ENCODE measurements at regions not wholly inside any gene's neighbourhood (a gene's known extent, or its start where the extent isn't known, plus 50 kb on each side); places are given as distances from the start of the nearest gene placed in this dataset.

DNA sequence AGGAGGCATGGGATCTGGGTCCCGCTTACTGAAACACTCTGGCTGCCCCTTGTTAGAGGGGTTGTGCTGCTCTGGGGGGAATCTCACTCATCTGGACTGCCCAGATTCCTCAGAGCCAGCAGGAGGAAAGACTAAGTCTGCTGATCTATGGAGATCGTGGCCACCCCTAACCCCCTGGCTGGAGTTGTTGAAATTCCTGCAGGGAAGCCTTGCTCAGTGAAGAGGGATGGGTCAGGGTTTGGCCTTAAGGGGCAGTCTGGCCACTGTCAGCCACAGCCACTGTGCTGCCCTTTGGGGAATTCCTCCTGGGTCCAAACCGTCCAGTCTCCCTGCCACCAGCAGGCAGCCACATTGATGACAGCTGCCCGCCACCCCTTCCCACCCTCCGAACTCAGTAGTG is 362.0 kb upstream of the AMOT start:
- TF ChIP-seq, protein P1, sequence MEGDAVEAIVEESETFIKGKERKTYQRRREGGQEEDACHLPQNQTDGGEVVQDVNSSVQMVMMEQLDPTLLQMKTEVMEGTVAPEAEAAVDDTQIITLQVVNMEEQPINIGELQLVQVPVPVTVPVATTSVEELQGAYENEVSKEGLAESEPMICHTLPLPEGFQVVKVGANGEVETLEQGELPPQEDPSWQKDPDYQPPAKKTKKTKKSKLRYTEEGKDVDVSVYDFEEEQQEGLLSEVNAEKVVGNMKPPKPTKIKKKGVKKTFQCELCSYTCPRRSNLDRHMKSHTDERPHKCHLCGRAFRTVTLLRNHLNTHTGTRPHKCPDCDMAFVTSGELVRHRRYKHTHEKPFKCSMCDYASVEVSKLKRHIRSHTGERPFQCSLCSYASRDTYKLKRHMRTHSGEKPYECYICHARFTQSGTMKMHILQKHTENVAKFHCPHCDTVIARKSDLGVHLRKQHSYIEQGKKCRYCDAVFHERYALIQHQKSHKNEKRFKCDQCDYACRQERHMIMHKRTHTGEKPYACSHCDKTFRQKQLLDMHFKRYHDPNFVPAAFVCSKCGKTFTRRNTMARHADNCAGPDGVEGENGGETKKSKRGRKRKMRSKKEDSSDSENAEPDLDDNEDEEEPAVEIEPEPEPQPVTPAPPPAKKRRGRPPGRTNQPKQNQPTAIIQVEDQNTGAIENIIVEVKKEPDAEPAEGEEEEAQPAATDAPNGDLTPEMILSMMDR (IDR thresholded peaks at IDR 0.05; ENCODE audit: insufficient read depth, low read length) = no peak
- no peak for TF ChIP-seq SPI1 (IDR thresholded peaks at IDR 0.05; ENCODE audit: borderline replicate concordance, low read depth)
- no peak for TF ChIP-seq POLR2AphosphoS5 (IDR thresholded peaks at IDR 0.05; ENCODE audit: low read depth)
